ENCODE measurements at regions not wholly inside any gene's neighbourhood (a gene's known extent, or its start where the extent isn't known, plus 50 kb on each side); places are given as distances from the start of the nearest gene placed in this dataset.

GRCh38 chr6:43948527-43949485 lies 178.4 kb downstream of the MRPL14 start:
- DNase-seq (ENCODE audit: low spot score) = no peak

GRCh38 chr6:43947860-43948259 lies 177.8 kb downstream of the VEGFA start:
- no peak for DNase-seq (ENCODE audit: low spot score)

- DNase-seq (ENCODE audit: low spot score) = peak; percentile 86
Observed at GRCh38 chr6:43946641-43947363, 176.8 kb downstream of the VEGFA start.

- peak; percentile 18 for DNase-seq (ENCODE audit: low spot score)
Observed at GRCh38 chr6:43945768-43946080, 175.7 kb downstream of the VEGFA start.

DNA sequence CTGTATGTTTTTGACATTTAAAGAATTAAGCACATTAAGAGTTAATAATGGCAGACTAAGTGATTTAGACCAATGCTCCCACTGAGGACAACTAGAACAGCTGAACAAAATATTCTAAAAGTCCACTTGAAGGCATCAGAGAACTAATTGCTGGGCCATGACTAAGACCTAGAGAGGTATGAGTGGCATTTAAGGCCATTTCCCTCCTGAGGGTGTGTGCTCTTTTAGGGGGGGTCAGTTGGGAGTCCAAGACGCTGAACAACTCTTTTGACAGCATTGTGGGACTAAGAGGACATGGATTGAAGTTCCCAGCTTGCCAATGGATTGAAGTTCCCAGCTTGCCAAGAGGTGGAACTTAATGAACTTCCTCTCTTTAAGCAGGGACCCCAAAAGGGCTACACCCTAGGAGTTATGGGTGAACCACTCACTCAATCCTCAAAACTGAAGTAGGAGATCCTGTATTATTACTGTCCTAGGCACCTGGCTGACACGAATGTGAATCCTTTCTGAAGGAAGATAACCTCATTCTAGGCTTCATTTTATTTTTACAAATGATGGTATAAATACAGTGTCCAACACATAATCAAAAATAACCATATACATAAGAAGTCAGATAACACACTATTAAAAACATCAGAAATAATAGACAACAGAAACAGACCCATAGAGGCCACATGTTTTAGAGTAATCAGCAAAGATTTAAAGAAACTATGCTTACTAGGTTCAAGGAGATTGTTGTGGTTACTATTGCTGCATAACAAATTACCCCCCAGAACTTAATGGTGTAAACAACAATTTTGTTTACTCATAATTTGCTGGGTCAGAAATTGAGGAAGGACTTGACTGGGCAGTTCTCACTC lies 175.1 kb downstream of the VEGFA start:
- DNase-seq (ENCODE audit: low spot score) = no peak

- DNase-seq (ENCODE audit: low spot score) = no peak
Observed at GRCh38 chr6:43943781-43944250, 173.8 kb downstream of the VEGFA start.

DNA sequence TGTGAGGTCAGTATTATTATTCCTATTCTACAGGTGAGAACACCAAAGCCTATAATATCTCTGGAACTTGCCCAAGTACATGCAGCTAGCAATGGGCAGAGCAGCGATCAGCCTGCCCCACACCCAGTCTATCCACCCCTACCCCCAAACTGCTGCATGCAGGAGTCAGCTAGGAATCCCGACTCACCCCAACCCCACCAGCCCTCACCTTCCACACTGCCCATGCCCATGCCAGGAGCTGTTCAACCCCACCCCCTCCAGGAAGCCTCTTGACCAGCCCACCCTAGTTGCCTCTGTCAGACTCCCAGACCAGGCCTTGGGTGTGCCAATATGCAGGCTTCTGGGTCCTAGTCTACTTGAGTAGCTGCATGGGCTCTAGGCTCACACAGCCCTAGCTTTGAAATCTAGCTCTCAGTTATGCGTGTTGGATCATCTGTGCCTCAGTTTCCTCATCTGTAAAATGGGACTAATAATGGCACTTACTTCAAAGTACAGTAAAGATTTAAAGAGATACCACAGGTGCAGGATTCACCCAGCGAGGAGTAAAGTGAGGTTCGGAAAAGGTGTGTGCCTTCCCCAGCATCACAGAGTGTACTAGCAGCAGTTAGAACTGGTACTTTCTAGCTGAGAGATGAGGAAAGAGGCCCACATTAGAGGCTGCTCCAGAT lies 173.2 kb downstream of the VEGFA start:
- DNase-seq (ENCODE audit: low spot score) = no peak

GRCh38 chr6:43942616-43943015 lies 172.6 kb downstream of the VEGFA start:
- DNase-seq (ENCODE audit: low spot score) = no peak

- DNase-seq (ENCODE audit: low spot score) = no peak
Observed at GRCh38 chr6:43942011-43942442, 172.0 kb downstream of the VEGFA start.

- DNase-seq (ENCODE audit: low spot score) = no peak
Observed at GRCh38 chr6:43941174-43941573, 171.2 kb downstream of the VEGFA start.

DNA sequence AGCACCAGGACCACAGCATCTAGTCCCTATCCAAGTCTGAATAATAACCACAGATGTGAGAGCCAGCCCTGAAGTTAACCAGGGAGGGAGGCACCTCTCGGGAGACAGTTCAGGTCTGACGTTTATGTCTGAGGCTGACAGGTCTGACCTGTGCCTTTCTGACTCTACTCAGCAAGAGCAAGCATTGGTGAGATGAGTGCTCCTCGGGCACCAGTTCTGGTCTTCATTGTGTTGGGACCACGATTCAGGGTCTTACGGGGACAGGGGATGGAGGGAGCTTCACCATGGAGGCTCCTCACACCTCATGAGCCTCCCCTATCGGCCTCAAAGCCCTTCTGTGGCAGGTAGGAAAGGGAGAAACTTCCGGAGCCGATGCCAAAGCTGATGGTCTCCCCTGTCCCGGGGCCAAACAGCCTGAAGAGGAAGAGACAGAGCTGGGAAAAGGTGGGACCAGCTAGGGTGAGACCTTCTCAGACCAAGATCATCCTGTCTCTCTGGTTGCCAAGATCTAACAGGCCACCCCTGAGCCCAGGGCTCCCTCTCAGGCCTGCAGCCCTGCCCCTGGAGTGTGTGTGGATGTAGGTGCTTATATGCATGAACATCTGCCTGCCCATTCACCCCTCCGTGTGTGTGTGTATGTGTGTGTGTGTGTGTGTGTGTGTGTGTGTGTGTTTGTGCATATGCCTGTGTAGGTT lies 170.5 kb downstream of the VEGFA start:
- no peak for DNase-seq (ENCODE audit: low spot score)

DNA sequence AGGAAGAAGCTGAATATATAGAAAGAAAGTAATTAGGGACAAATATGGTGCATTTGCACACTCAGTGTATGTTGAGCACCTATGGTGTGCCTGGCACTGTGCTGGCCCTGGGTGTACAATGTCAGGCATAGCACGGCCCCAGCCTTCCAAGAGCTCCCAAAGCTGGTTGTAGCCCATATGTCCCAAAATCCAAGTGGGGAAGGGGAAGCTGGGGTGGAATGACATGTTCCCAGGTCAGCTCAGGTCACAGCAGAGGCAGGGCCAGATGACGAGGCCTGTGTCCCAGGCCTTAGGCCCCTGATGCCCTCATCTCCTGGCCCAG lies 170.0 kb downstream of the VEGFA start:
- DNase-seq (ENCODE audit: low spot score) = no peak

GRCh38 chr6:43939281-43940070 lies 169.5 kb downstream of the VEGFA start:
- DNase-seq (ENCODE audit: low spot score) = no peak

GRCh38 chr6:43938178-43939105 lies 168.4 kb downstream of the VEGFA start:
- no peak for DNase-seq (ENCODE audit: low spot score)

DNA sequence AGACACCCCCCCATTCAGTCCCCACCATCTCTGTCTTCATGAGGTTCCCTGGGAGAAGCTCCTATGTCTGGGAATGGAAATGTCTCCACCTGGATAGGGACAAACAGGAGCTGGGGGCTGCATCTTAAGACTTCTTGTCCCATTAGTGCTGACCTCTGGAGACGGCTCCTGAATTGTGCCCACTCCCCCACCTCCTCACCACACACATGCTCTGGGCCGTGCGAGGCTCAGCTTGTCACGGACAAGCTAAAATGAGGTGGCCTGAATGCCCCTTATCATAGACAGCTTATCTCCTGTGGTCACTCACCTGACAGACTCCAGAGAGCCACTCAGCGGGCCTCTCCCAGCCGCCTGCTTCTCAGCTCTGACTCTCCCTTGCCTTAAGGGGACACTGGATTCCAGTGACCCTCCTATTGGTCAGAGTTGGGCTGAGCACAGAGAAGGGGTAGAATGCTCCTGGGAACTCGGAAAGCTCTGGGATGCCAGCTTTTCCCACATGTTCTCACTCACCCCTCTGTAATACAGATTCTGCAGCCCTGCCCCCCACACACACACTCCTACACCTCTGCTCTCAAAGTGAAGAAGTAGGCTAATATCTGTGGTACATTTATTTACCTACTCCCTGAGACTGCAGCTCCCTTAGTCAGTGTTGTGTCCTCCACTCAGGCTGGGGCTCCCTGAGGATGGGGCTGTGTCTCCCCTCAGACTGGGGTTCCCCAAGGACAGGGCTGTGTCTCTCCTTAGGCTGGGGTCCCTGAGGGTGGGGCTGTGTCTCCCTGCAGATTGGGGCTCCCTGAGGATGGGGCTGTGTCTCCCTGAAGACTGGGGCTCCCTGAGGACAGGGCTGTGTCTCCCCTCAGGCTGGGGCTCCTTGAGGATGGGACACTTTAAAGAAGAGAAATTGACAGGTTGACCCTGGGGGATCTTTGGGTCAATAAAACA lies 167.5 kb downstream of the VEGFA start:
- DNase-seq (ENCODE audit: low spot score) = no peak

DNA sequence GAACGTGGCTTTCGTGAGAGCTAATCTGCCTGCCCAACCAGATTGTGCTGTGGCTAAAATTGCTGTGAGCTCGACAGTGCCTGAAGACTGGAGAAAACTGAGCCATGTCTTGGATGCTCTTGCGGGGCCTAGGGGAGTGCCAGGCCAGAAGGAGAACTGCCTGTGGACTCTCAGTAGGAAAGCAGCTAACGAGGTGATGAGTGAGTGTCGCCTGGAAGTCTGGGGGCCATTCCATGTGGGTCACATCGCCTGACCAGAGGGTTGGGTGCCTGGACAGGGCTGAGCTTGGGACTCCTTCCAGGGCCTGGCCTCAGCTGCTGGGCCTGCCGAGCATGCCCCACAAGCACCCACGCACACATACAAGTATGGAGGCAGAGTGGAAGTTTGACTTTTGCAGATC lies 166.5 kb downstream of the VEGFA start:
- DNase-seq (ENCODE audit: low spot score) = no peak

DNA sequence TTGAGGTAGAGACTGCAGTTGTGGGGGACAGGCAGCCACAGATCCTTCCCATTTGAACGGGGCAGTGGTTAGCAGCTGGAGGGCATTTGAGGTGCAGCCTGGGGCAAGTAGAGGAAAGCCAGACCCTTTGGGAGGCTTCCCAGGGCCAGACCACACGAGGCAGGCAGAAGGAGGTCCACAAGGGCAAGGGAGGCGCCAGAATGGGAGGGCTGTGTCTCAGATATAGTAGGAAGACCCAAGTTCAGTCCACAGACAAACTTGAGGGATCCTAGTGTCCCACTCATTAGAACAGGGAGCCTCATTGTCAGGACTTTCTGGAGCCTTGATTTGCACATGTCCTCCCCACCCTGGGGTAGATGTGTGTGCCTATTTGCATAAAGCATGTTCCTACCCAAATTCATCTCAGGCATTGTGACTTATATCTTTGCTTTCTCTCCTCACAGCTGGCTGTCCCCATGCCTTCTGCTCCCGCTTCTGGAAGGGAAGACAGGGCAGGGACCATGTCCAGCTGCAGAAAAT lies 166.0 kb downstream of the VEGFA start:
- no peak for DNase-seq (ENCODE audit: low spot score)

Data from hematopoietic multipotent progenitor cell treated with erythropoietin and hydrocortisone succinate and interleukin-3 and kit ligand, for 15 days (in vitro differentiated cells).